ENCODE measurements at regions not wholly inside any gene's neighbourhood (a gene's known extent, or its start where the extent isn't known, plus 50 kb on each side); places are given as distances from the start of the nearest gene placed in this dataset.
"Not testable (repeated sequence)": the region's sequence is repeated elsewhere in the genome, so short reads cannot be mapped to it uniquely, and the experiment has no call there.

GRCh38 chr9:71602652-71603051 lies 165.7 kb downstream of the CEMIP2 start:
- H3K27ac Mint-ChIP-seq = no peak overlapping the region
- peaks cover 24% of the 10 kb centered on the region for H3K9me3 Mint-ChIP-seq
- H3K4me3 Mint-ChIP-seq = no peak overlapping the region
- H3K4me1 Mint-ChIP-seq = no peaks in the 10 kb centered on the region
- TF ChIP-seq CTCF (IDR thresholded peaks at IDR 0.05) = no peak
- peaks cover 6% of the 10 kb centered on the region for H3K27me3 Mint-ChIP-seq (ENCODE audit: low read depth, poor library complexity)
- no peaks in the 10 kb centered on the region for H3K36me3 Mint-ChIP-seq (ENCODE audit: low read depth)
- no peak for DNase-seq

DNA sequence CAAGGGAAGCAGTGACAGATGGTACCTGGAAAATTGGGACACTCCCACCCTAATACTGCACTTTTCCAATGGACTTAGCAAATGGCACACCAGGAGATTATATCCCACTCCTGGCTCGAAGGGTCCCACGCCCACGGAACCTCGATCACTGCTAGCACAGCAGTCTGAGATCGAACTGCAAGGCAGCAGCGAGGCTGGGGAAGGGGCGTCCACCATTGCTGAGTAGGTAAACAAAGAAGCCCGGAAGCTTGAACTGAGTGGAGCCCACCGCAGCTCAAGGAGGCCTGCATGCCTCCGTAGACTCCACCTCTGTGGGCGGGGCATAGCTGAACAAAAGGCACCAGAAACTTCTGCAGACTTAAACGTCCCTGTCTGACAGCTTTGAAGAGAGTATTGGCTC lies 172.6 kb downstream of the CEMIP2 start:
- not testable (repeated sequence) for H3K4me3 Mint-ChIP-seq; H3K27me3 Mint-ChIP-seq (ENCODE audit: low read depth, poor library complexity); H3K36me3 Mint-ChIP-seq (ENCODE audit: low read depth); H3K4me1 Mint-ChIP-seq; DNase-seq; H3K27ac Mint-ChIP-seq
- peaks cover 34% of the 10 kb centered on the region for H3K9me3 Mint-ChIP-seq

- DNase-seq = no peak
- Mint-ChIP-seq H3K36me3 (ENCODE audit: low read depth) (peaks cover 5% of the 10 kb centered on the region), H3K27me3 (ENCODE audit: low read depth, poor library complexity) (peaks cover 9% of the 10 kb centered on the region), H3K27ac (no peak overlapping the region), H3K4me3 (no peak overlapping the region), H3K9me3 (peaks cover 22% of the 10 kb centered on the region), H3K4me1 (peaks cover 8% of the 10 kb centered on the region)
- TF ChIP-seq CTCF (IDR thresholded peaks at IDR 0.05) = no peak
Observed at GRCh38 chr9:71594541-71594940, 173.8 kb downstream of the CEMIP2 start.

DNA sequence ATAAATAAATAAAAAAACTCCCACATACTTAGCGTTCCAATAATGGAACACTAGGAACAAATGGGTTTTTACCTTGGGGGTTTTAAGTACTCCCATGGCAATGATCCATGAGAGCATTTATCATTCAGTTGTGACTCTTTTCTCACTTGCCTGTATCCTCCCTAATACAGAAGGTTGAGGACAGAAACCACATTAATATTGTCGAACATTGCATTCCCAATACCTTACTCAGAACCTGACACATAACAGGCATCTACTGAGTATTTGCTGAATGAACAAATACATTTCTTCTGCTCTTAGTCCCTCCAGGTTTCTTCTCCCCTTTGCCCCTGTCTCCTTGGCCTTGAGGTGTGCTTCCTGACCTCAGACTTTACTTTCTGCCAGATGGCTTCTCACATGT lies 175.9 kb downstream of the CEMIP2 start:
- H3K4me3 Mint-ChIP-seq = no peak overlapping the region
- peaks cover 8% of the 10 kb centered on the region for H3K4me1 Mint-ChIP-seq
- H3K36me3 Mint-ChIP-seq (ENCODE audit: low read depth) = peaks cover 5% of the 10 kb centered on the region
- no peak for DNase-seq
- peaks cover 3% of the 10 kb centered on the region for H3K27me3 Mint-ChIP-seq (ENCODE audit: low read depth, poor library complexity)
- no peak overlapping the region for H3K27ac Mint-ChIP-seq
- TF ChIP-seq CTCF (IDR thresholded peaks at IDR 0.05) = no peak
- H3K9me3 Mint-ChIP-seq = peaks cover 8% of the 10 kb centered on the region

- no peak overlapping the region for H3K4me3 Mint-ChIP-seq
- no peak overlapping the region for H3K27ac Mint-ChIP-seq
- no peak for TF ChIP-seq CTCF (IDR thresholded peaks at IDR 0.05)
Observed at GRCh38 chr9:71590362-71590761, 178.0 kb downstream of the CEMIP2 start.

GRCh38 chr9:71589612-71590011 lies 178.7 kb downstream of the CEMIP2 start:
- peaks cover 2% of the 10 kb centered on the region for H3K27me3 Mint-ChIP-seq (ENCODE audit: low read depth, poor library complexity)
- no peak for TF ChIP-seq CTCF (IDR thresholded peaks at IDR 0.05)
- peaks cover 8% of the 10 kb centered on the region for H3K4me1 Mint-ChIP-seq
- no peak for DNase-seq
- H3K9me3 Mint-ChIP-seq = no peaks in the 10 kb centered on the region
- no peak overlapping the region for H3K27ac Mint-ChIP-seq
- H3K4me3 Mint-ChIP-seq = no peak overlapping the region
- no peaks in the 10 kb centered on the region for H3K36me3 Mint-ChIP-seq (ENCODE audit: low read depth)

More at GRCh38 chr9:71590362-71590761, 178.0 kb downstream of the CEMIP2 start:
- Mint-ChIP-seq H3K4me1 (peaks cover 8% of the 10 kb centered on the region), H3K36me3 (ENCODE audit: low read depth) (no peaks in the 10 kb centered on the region), H3K9me3 (no peaks in the 10 kb centered on the region), H3K27me3 (ENCODE audit: low read depth, poor library complexity) (peaks cover 6% of the 10 kb centered on the region)
- no peak for DNase-seq
